ENCODE measurements at regions not wholly inside any gene's neighbourhood (a gene's known extent, or its start where the extent isn't known, plus 50 kb on each side); places are given as distances from the start of the nearest gene placed in this dataset.

- TF ChIP-seq, protein P1, sequence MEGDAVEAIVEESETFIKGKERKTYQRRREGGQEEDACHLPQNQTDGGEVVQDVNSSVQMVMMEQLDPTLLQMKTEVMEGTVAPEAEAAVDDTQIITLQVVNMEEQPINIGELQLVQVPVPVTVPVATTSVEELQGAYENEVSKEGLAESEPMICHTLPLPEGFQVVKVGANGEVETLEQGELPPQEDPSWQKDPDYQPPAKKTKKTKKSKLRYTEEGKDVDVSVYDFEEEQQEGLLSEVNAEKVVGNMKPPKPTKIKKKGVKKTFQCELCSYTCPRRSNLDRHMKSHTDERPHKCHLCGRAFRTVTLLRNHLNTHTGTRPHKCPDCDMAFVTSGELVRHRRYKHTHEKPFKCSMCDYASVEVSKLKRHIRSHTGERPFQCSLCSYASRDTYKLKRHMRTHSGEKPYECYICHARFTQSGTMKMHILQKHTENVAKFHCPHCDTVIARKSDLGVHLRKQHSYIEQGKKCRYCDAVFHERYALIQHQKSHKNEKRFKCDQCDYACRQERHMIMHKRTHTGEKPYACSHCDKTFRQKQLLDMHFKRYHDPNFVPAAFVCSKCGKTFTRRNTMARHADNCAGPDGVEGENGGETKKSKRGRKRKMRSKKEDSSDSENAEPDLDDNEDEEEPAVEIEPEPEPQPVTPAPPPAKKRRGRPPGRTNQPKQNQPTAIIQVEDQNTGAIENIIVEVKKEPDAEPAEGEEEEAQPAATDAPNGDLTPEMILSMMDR (conservative IDR thresholded peaks at IDR 0.05 in 1 of 2, IDR thresholded peaks at IDR 0.05 in 1 of 2; ENCODE audit: low read depth in 1 of 2, low read length in 2 of 2): no peak
- TF ChIP-seq EZH2 (IDR thresholded peaks at IDR 0.05; ENCODE audit: low read length, missing control alignments): no peak
Observed at GRCh38 chr2:153004627-153005026, 286.2 kb downstream of the ARL6IP6 start.

All from fibroblast of lung (primary cell).